Retina (tissue), 1 donor: ENCODE measurements at regions not wholly inside any gene's neighbourhood (a gene's known extent, or its start where the extent isn't known, plus 50 kb on each side); places are given as distances from the start of the nearest gene placed in this dataset.
A peak's percentile ranks its signal among the peaks of the same experiment; 100 is the strongest.
"Not testable (repeated sequence)": the region's sequence is repeated elsewhere in the genome, so short reads cannot be mapped to it uniquely, and the experiment has no call there.

ENCODE experiments used
- DNase-seq: peaks from one replicate; pipeline ENCODE4 v3.0.0-alpha.2; 2016

GRCh38 chr7:54898659-54899340 is 120.0 kb upstream of the EGFR start:
- no peak for DNase-seq

DNA sequence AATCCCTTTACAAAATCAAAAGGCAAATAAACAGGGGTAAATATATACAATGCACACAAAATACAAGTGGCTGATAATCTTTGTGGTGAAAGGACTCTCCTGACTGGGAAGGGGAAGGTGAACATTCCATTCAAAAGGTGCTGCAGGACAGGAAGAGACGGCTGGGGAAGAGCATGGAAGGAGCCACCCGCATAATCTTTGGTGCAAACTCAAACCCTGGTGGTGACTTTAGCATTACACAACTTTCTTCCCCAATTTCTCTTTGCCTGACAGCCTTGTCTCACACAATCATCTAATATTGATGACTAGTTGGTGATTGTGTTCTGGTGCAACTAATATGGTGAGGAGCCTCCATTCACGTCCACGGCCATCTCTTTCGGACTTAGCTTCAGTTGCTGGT is 117.0 kb upstream of the EGFR start:
- no peak for DNase-seq

- DNase-seq, result no peak
Measured at GRCh38 chr7:54904130-54904529, 114.7 kb upstream of the EGFR start.

DNA sequence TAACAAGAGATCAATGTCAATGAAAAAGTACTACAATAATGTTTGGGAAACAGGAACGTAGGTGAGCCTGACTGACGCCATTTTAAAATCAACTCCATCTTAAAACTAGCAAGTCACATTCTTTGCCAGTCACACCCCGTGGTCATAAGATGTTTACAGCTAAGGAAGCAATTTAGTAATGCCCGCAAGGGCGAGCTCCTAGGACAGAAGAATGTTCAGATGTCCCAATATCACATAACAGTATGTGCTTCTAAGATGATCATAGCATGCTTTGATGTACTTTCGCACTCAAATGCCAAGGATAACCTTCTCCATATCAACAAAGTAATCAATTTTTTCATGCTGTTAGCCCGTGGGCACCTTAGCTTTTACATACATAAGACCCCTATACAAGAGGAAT is 113.8 kb upstream of the EGFR start:
- no peak for DNase-seq

DNA sequence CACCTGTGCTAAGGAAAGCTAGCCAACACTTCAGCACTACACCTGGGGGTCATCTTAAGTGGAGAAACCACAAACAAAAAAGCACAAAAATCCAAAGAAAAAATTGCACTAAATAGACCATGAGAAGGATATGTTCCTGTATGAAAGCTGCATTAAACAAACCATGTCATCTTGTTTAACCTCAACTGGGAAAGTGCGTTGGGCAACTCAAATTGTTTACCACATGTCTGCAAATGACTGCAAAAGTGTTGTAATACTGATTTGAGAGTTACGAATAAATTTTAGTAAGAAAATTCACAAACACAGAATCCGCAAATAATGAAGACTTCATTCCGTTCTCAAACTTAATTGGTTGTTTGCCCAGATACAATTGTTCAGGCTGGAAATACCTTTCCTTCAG is 111.9 kb upstream of the EGFR start:
- DNase-seq, result no peak

GRCh38 chr7:54907981-54908380 is 110.8 kb upstream of the EGFR start:
- DNase-seq, result no peak

DNA sequence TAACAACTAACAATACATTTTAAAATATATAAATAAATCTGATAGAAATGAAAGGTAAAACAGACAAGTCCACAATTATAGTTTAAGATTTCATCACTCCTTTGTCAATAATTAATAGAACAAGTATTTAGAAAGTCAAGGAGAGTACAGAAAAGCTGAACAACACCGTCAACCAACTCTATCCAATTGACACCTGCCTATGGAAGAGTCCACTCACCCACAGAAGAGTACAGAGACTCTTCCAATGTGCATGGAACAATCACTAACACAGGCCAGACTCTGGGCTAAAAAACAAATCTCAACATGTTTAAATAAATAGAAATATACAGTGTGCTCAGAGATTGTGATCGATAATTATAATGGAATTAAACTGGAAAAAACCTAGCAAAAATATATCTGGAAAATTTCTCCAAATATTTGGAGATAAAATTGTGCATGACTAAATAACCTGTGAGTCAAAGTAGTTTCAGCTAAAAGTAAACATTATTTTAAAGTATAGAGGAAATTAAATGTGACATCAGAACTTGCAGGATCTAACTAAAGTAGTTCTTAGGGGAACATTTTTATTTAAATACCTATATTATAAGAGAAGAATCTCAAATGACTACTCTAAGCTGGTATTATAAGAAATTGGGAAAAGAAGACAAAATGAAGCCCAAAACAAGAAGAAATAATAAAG is 109.9 kb upstream of the EGFR start:
- no peak for DNase-seq

DNA sequence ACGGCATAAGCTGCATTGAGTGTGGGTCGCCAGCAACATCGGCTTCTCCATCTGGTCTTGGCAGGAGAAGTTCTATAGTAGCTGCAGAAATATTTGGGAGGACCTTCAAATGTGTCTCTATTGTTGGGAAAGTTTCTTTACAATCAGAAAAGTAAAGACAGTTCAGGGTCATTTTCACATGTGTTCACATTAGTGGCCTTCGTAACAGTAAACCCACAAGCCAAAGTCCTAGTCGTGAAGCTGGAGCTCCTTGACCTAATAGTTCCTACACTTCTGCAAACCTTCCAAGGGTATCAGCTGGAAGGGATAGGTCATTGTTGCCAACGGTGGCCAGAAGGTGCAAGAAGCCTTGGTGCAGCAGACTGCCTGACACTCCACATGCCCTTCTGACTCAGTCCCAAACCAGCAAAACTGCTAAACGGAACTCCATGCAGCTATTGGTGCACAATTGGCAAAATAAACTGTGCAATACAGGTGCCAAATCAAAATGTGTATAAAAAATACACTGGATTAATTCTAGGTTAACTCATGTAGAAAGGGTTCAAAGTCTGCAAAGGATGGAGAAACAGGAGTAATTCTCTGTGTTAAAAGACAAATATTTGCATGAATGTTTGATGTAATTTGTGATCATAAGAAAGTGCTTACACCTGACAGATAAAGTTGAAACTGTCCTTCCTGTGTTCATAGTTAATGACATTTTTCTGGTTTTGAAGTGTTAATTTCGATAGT is 102.8 kb upstream of the EGFR start:
- no peak for DNase-seq

DNA sequence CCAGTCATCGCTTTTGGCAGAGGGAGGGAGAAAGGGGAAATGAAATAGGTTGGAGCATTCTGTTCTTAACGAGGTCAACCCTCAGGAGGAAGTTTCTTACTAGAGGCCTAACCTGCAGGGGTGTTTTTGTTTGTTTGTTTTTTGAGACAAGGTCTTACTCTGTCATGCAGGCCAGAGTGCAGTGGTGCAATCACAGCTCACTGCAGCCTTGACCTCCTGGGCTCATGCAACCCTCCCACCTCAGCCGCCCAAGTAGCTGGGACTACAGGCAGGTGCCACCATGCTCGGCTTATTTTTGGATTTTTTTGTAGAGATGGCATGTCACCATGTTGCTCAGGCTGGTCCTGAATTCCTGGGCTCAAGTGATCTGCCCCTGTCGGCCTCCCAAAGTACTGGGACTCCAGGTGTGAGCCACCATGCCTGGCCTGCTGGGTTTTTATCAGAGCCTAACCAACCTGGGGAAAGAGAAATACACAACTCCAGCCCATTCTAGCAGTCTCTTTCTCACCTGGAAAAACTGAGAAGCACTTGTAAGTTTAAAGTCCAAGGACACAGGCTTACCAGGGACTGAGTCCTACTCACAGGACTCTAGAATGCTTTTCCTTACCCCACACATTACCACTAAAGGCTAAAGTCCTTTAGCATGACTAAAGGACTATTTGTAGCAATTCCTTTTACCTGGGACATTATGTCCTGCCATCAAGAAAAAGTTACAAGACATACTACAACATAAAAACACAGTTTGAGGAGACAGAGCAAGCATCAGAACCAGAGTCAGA is 101.0 kb upstream of the EGFR start:
- DNase-seq, result no peak

DNA sequence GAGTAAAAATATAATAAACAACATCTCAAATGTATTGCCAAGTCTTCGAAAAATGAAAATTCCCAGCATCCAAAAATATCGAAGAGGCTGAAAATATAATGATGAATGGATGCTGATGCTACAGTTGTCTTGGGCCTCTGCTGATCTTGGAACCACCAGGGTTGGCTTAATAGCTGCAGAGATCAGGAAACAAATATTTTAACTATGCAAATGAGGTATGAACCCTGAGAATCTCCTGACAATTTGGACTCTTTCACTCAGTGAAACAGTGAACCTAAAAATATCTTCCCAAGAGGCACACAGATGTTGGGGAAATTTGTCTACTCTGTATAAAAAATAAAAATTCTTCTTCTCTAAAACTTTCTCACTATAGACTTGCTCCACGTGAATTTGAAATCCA is 97.7 kb upstream of the EGFR start:
- no peak for DNase-seq

DNA sequence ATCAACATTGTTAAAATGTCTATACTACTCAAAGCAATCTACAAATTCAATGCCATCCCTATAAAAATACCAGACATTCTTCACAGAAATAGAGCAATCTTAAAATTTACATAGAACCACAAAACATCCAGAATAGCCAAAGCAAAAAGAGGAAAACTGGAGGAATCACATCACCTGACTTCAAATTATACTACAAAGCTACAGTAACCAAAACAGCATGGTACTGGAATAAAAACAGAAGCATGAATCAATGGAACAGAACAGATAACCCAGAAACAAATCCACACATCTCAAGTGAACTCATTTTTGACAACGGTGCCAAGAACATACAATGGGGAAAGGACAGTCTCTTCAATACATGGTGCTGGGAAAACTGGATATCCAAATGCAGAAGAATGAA is 87.3 kb upstream of the EGFR start:
- no peak for DNase-seq

DNA sequence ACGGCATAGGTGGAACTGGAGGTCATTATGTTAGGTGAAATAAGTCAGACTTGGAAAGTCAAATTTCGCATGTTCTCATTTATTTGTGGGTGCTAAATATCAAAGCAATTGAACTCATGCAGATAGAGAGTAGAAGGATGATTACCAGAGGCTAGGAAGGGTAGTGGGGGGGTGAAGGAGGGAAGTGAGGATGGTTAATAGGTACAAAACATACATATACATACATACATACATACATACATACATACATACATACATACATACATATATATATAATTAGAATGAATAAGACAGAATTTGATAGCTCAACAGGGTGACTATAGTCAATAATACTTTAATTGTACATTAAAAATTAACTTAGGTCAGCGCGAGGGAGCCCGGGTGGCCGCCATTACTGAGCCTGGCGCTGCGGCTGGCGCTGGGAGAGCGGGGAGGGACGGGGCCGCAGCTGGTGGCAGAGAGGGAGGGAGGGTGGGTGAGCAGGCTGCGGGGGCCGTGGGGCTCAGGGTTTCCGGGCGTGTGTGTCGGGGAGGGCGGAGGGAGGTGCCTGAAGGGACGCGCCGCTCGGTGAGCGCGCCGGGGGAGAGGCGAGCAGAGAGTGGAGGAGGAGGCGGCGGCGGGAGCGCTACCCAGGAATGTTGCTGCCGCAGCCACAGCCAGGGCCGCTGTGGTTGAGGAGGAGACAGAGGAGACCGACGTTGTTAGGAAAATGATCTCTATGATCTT is 85.8 kb upstream of the EGFR start:
- DNase-seq, result peak; percentile 83

- no peak for DNase-seq
Measured at GRCh38 chr7:54933643-54934042, 85.2 kb upstream of the EGFR start.

DNA sequence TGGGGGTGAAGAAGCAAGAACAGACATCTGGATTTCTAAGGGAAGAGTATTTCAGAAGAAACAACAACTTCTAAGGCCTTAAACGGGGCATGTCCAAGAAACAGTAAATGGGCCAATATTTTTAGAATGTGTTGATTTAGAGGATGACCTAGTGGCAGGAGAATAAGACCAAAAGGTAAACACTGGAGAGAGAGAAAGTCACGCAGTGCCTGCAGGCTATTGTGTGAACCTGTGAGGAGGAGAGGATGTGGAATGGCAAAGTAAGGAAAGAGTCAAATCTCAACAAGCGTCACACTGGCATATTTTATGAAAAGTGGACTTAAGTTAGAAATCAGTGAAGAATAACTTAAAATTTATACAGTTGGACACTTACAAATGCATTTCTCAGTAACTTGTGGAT is 78.1 kb upstream of the EGFR start:
- no peak for DNase-seq

GRCh38 chr7:54944179-54944578 is 74.6 kb upstream of the EGFR start:
- no peak for DNase-seq

GRCh38 chr7:54946271-54946670 is 72.5 kb upstream of the EGFR start:
- DNase-seq, result no peak

GRCh38 chr7:54946764-54947163 is 72.1 kb upstream of the EGFR start:
- DNase-seq, result no peak

GRCh38 chr7:54947266-54947665 is 71.6 kb upstream of the EGFR start:
- no peak for DNase-seq

DNA sequence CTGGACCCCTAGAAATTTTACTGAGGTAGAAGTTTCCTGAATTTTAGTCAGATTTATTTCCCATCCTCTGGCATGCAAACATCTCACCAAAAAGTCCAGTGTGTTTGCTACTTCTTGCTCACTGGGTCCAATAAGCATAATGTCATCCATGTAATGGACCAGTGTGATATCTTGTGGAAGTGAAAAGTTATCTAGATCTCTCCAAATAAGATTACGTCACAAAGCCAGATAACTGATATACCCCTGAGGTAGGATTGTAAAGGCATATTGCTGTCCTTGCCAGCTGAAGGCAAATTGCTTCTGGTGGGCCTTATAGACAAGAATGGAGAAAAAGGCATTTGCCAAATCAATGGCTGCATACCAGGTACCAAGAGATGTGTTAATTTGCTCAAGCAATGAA is 69.3 kb upstream of the EGFR start:
- not testable (repeated sequence) for DNase-seq

GRCh38 chr7:54955296-54955695 is 63.5 kb upstream of the EGFR start:
- DNase-seq, result no peak

- no peak for DNase-seq
Measured at GRCh38 chr7:54955696-54956420, 63.0 kb upstream of the EGFR start.

DNA sequence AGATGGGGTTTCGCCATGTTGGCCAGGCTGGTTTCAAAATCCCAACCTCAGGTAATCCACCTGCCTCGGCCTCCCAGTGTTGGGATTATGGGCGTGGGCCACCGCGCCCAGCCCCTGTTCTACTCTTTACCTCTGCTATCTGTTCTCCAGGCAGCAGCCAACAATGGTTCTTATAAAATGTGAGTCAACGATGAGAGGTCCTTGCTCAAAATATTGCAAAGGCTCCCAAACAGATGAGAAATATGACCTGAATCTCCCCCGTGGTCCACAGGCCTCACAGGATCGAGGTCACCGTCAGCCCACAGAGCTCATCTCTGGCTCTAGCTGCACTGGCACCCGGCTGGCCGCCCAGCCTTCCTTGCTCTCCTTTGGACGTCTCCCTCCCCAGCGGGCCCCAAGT is 62.0 kb upstream of the EGFR start:
- no peak for DNase-seq
